ENCODE measurements at regions not wholly inside any gene's neighbourhood (a gene's known extent, or its start where the extent isn't known, plus 50 kb on each side); places are given as distances from the start of the nearest gene placed in this dataset.

DNA sequence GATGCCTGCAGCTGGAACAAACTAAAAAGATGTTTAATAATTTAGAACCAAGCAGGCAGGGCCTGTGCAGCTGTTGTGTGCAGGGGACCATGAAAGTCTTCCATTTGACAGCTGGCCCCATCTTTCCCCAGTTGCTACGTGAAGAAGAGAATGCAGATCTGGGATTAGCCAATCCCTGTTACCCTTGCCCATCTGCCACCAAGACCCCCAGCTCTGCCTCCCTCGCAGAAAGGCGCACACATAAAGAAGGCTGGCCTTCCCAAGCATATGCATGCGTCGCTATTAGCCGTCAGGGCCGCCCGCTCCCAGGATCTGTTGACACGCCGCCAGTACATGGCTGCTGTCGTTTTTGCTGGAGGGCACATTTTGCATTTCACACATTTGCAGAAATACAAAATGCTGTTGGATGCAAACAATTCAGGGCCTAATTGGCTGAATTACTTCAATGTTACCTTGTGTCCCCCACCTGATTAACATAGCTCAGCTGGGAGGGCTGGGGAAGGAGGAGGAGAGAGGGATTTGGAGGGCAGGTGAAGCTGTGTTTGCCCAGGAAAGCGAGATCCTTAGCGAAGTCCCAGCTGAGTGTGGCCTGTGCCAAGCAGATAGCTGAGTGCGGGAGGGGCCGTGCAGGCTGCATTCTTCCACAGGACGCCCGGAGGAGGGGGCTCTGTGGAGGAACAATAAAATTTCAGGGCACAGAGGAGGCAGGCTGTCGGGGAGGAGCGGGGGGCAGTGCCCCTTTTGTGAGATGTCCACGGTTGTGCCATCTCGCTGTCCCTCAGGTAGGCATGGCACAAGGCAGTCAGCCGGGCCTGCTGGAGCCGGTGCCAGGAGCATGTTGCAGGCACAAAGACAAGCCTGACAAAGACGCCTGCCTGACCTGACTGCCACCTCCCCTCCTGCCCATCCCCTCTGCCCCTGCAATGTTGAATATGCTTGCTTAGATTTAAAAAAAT is 443.0 kb upstream of the MKI67 start:
- TF ChIP-seq NFE2L1 (tag; IDR thresholded peaks at IDR 0.05; ENCODE audit: borderline replicate concordance, low read depth), result no peak
- TF ChIP-seq, protein P1, sequence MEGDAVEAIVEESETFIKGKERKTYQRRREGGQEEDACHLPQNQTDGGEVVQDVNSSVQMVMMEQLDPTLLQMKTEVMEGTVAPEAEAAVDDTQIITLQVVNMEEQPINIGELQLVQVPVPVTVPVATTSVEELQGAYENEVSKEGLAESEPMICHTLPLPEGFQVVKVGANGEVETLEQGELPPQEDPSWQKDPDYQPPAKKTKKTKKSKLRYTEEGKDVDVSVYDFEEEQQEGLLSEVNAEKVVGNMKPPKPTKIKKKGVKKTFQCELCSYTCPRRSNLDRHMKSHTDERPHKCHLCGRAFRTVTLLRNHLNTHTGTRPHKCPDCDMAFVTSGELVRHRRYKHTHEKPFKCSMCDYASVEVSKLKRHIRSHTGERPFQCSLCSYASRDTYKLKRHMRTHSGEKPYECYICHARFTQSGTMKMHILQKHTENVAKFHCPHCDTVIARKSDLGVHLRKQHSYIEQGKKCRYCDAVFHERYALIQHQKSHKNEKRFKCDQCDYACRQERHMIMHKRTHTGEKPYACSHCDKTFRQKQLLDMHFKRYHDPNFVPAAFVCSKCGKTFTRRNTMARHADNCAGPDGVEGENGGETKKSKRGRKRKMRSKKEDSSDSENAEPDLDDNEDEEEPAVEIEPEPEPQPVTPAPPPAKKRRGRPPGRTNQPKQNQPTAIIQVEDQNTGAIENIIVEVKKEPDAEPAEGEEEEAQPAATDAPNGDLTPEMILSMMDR (IDR thresholded peaks at IDR 0.05 in 2 of 3, conservative IDR thresholded peaks at IDR 0.05 in 1 of 3; ENCODE audit: insufficient read depth in 2 of 3, low read depth in 1 of 3, low read length in 3 of 3), result no peak
- TF ChIP-seq CREB1 (IDR thresholded peaks at IDR 0.05), result no peak
- TF ChIP-seq CREB1 (CRISPR knock-in tag; IDR thresholded peaks at IDR 0.05), result no peak
- no peak for TF ChIP-seq RNF2 (IDR thresholded peaks at IDR 0.05)

Measured in K562 (cell line).